Stomach smooth muscle (tissue), 2 donors: ENCODE measurements at regions not wholly inside any gene's neighbourhood (a gene's known extent, or its start where the extent isn't known, plus 50 kb on each side); places are given as distances from the start of the nearest gene placed in this dataset.

Source experiments
- H3K27ac ChIP-seq: one replicate; pipeline ENCODE4 v1.7.0; 2013; ENCODE audit warnings: mild to moderate bottlenecking, low read length, inconsistent platforms
- H3K27me3 ChIP-seq, 2 donors: one replicate each; pipeline ENCODE4 v1.7.0; 2013; ENCODE audit warnings: low read length in 2 of 2; ENCODE audit not compliant: insufficient read depth in 2 of 2, control insufficient read depth in 1 of 2
- H3K36me3 ChIP-seq, 2 donors: one replicate each; pipeline ENCODE4 v1.7.0; 2013; ENCODE audit warnings: low read length in 2 of 2; ENCODE audit not compliant: control insufficient read depth in 2 of 2, insufficient read depth in 2 of 2
- H3K4me1 ChIP-seq: one replicate; pipeline ENCODE4 v1.7.0; 2013; ENCODE audit warnings: low read length; ENCODE audit not compliant: control insufficient read depth, insufficient read depth
- H3K4me3 ChIP-seq, 2 donors: one replicate each; pipeline ENCODE4 v1.7.0; 2013; ENCODE audit warnings: low read length in 2 of 2
- H3K9ac ChIP-seq, 2 donors: one replicate each; pipeline ENCODE4 v1.7.0; 2013; ENCODE audit warnings: low read length in 2 of 2, mild to moderate bottlenecking in 1 of 2
- H3K9me3 ChIP-seq, 2 donors: one replicate each; pipeline ENCODE4 v1.7.0; 2013; ENCODE audit warnings: low read length in 2 of 2; ENCODE audit not compliant: control insufficient read depth in 2 of 2
- donor health status: healthy.
- donor health status: Pancreatic carcinoma.

GRCh38 chr16:9264067-9264466 lies 172.6 kb downstream of the HAPSTR1 start:
- H3K9me3 ChIP-seq = peaks cover 0 to 3% of the 10 kb centered on the region in 2 donors
- H3K4me1 ChIP-seq = no peaks in the 10 kb centered on the region
- no peak overlapping the region for H3K27ac ChIP-seq
- no peak overlapping the region for H3K9ac ChIP-seq
- no peak overlapping the region for H3K4me3 ChIP-seq
- H3K27me3 ChIP-seq = no peaks in the 10 kb centered on the region
- H3K36me3 ChIP-seq = no peaks in the 10 kb centered on the region

- no peaks in the 10 kb centered on the region for H3K36me3 ChIP-seq
- peaks cover 3% of the 10 kb centered on the region for H3K4me1 ChIP-seq
- no peak overlapping the region for H3K9ac ChIP-seq
- H3K27me3 ChIP-seq = no peaks in the 10 kb centered on the region
- no peak overlapping the region for H3K4me3 ChIP-seq
- no peak overlapping the region for H3K27ac ChIP-seq
- no peaks in the 10 kb centered on the region for H3K9me3 ChIP-seq
Measured at GRCh38 chr16:9268446-9268845, 177.0 kb downstream of the HAPSTR1 start.

- no peak overlapping the region for H3K9ac ChIP-seq
- H3K4me3 ChIP-seq = no peak overlapping the region
- no peaks in the 10 kb centered on the region for H3K9me3 ChIP-seq
- no peaks in the 10 kb centered on the region for H3K27me3 ChIP-seq
- H3K36me3 ChIP-seq = no peaks in the 10 kb centered on the region
- no peak overlapping the region for H3K27ac ChIP-seq
- peaks cover 3% of the 10 kb centered on the region for H3K4me1 ChIP-seq
Measured at GRCh38 chr16:9270424-9270823, 179.0 kb downstream of the HAPSTR1 start.

- no peak overlapping the region for H3K9ac ChIP-seq
- H3K9me3 ChIP-seq = no peaks in the 10 kb centered on the region
- H3K27me3 ChIP-seq = peaks cover 0 to 3% of the 10 kb centered on the region in 2 donors
- H3K27ac ChIP-seq = no peak overlapping the region
- H3K4me3 ChIP-seq = no peak overlapping the region
- H3K4me1 ChIP-seq = peaks cover 3% of the 10 kb centered on the region
- H3K36me3 ChIP-seq = no peaks in the 10 kb centered on the region
Measured at GRCh38 chr16:9270941-9271340, 179.5 kb downstream of the HAPSTR1 start.

GRCh38 chr16:9271841-9272240 lies 180.4 kb downstream of the HAPSTR1 start:
- Histone ChIP-seq H3K9ac (no peak overlapping the region), H3K27ac (no peak overlapping the region), H3K4me3 (no peak overlapping the region), H3K4me1 (peaks cover 3% of the 10 kb centered on the region), H3K36me3 (no peaks in the 10 kb centered on the region), H3K27me3 (peaks cover 0 to 3% of the 10 kb centered on the region in 2 donors), H3K9me3 (no peaks in the 10 kb centered on the region)

- no peak overlapping the region for H3K27ac ChIP-seq
- no peak overlapping the region for H3K4me3 ChIP-seq
- H3K4me1 ChIP-seq = peaks cover 3% of the 10 kb centered on the region
- peaks cover 5 to 8% of the 10 kb centered on the region in 2 donors for H3K27me3 ChIP-seq
- H3K9ac ChIP-seq = no peak overlapping the region
- H3K36me3 ChIP-seq = no peaks in the 10 kb centered on the region
- no peaks in the 10 kb centered on the region for H3K9me3 ChIP-seq
Measured at GRCh38 chr16:9275377-9275776, 183.9 kb downstream of the HAPSTR1 start.

- H3K4me1 ChIP-seq = peaks cover 3% of the 10 kb centered on the region
- H3K9ac ChIP-seq = no peak overlapping the region
- H3K27ac ChIP-seq = no peak overlapping the region
- H3K27me3 ChIP-seq = peaks cover 5 to 12% of the 10 kb centered on the region in 2 donors
- H3K36me3 ChIP-seq = no peaks in the 10 kb centered on the region
- H3K9me3 ChIP-seq = no peaks in the 10 kb centered on the region
- no peak overlapping the region for H3K4me3 ChIP-seq
Measured at GRCh38 chr16:9275816-9276354, 184.4 kb downstream of the HAPSTR1 start.

- Histone ChIP-seq H3K4me3 (no peak overlapping the region), H3K9ac (no peak overlapping the region), H3K27ac (no peak overlapping the region), H3K9me3 (no peaks in the 10 kb centered on the region), H3K36me3 (no peaks in the 10 kb centered on the region), H3K4me1 (no peaks in the 10 kb centered on the region), H3K27me3 (peaks cover 5 to 12% of the 10 kb centered on the region in 2 donors)
Measured at GRCh38 chr16:9279291-9280068, 188.0 kb downstream of the HAPSTR1 start.

- Histone ChIP-seq H3K36me3 (no peaks in the 10 kb centered on the region), H3K4me3 (no peak overlapping the region), H3K27ac (no peak overlapping the region)
Measured at GRCh38 chr16:9280069-9280466, 188.6 kb downstream of the HAPSTR1 start.

GRCh38 chr16:9286930-9287329 lies 195.5 kb downstream of the HAPSTR1 start:
- no peak overlapping the region for H3K4me3 ChIP-seq
- H3K9ac ChIP-seq = no peak overlapping the region
- no peaks in the 10 kb centered on the region for H3K36me3 ChIP-seq
- H3K9me3 ChIP-seq = no peaks in the 10 kb centered on the region
- no peaks in the 10 kb centered on the region for H3K27me3 ChIP-seq
- H3K4me1 ChIP-seq = no peaks in the 10 kb centered on the region
- no peak overlapping the region for H3K27ac ChIP-seq

More at GRCh38 chr16:9280069-9280466, 188.6 kb downstream of the HAPSTR1 start:
- Histone ChIP-seq H3K4me1 (no peaks in the 10 kb centered on the region), H3K27me3 (peaks cover 5 to 12% of the 10 kb centered on the region in 2 donors), H3K9ac (no peak overlapping the region), H3K9me3 (no peaks in the 10 kb centered on the region)

GRCh38 chr16:9296271-9296590 lies 204.8 kb downstream of the HAPSTR1 start:
- H3K4me1 ChIP-seq = peaks cover 3% of the 10 kb centered on the region
- H3K27ac ChIP-seq = no peak overlapping the region
- no peaks in the 10 kb centered on the region for H3K36me3 ChIP-seq
- H3K27me3 ChIP-seq = no peaks in the 10 kb centered on the region
- no peak overlapping the region for H3K9ac ChIP-seq
- no peaks in the 10 kb centered on the region for H3K9me3 ChIP-seq
- H3K4me3 ChIP-seq = no peak overlapping the region
